Inflammatory macrophage treated with lipopolysaccharide for 4 hours (primary cell): ENCODE measurements at regions not wholly inside any gene's neighbourhood (a gene's known extent, or its start where the extent isn't known, plus 50 kb on each side); places are given as distances from the start of the nearest gene placed in this dataset.

Experiments
- DNase-seq: peaks from one replicate; pipeline ENCODE4 v3.0.0-alpha.2; 2020

DNA sequence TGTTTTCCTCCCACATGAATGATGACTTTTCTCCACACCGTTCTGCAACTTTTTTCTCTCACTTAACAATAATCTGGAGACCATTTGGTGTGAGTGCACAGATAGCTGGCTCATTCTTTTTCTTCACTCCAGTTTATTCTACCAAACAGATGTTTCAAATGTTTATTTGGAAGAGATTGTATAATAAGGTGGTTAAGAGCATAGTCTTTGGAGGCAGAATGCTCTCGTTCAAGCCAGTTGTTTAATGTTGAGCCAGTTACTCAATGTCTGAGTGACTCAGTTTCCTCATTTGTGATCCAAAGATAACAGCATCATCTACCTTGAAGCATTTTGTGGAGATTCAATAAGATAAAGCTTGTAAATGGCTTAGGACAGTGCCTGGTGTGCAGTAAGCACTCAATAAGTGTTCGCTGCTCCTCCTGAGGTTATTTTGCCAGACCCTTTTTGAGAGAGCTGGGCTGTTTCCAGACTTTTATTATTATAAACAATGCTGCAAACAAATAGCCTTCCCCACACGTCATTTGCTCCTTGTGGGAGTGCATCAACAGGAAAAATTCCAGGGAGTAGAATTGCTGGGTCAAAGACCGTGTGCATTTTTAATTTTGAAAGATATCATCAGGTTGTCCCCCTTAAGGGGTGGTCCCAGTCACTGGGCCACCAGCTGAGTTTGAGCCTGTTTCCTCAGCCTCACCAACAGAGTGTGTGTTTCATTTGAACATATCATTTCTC, 70.6 kb downstream of the VEGFA start:
- DNase-seq: no peak

DNA sequence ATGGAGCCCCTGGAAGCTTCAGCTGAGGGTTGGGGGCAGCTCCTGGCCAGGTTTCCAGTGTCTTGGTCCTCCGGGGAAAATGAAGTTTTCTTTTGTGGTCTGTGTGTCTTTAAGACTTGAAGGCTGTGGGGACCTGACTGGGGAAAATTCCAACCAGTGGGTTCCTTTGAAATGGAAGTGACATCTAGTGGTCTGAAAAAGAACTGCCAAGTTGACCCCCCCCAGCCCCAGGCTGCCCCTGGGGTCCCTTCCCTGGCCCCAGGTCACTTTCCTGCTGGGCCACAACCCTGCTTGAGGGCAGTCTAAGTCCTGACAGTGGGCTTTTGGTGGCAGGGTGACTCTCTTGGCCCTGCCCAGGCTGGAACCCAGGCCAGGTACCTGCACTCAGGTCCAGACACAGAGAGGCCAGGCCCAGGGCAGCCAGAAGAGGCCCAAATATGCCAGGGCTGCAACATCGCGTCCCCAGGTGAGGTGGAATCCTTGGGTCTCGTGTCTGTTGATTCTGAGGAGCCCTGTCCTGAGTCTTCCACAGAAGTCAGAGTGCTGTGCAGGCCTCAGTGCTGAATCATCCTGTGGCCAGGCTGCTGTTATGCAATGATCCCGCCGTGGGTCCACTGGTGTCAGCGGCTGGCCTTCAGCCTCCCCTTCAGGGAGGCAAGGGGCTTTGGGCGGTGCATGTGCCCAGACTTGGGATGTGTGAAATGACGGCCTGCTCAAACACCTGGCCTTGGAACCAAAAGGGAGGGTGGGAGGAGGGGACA, 68.4 kb downstream of the VEGFA start:
- peak; percentile 63 for DNase-seq

DNA sequence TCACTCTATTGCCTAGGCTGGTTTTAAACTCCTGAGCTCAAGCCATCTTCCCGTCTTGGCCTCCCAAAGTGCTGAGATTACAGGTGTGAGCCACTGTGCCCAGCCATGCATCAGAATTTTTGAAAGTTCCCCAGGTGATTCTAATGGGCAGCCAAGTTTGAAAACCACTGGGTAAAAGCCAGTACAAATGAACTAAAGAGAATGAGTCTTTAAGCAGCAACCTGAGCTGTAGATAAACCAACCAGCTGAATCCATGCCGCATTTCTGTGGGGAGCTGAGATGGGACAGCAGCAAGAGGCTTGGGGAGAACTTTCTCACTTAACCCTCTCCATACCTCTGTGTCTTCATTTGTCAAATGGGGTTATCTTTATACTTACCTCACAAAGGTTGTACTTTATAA, 67.5 kb downstream of the VEGFA start:
- DNase-seq: no peak

DNA sequence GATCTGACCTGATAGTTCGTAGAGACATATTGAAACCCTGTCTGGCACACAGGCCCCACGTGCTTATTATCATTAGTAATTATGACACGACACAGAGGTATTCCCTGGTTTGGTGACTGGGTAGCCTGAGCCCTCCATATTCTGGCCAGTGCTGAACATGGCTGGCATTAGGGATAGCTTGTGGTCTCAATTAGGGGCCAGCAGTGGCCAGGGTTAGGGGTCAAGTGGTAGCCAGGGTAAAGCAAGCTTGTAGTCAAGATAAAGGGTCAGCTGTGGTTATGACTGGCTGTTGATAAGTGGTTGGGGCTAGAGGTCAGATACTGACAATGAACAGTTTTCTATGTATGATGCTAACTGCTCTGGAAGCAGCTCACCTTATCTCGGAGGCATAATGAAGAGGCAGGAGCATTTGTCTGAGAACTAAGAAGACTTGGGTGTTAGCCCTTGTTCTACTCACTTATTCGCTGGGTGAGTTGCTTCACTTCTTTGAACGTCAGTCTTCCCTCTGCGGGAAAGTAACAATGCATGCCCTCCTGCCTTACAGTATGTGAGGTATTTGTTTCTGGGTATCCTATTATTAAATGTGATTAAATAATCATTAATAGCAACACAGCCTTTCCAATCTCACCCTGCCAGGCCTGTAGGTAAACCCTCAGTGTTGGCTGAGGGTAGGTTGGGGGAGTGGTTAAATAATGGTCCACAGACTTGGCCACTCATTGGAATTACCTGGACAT, 66.7 kb downstream of the VEGFA start:
- DNase-seq: no peak
